NCI-H526 (cell line): ENCODE measurements at regions not wholly inside any gene's neighbourhood (a gene's known extent, or its start where the extent isn't known, plus 50 kb on each side); places are given as distances from the start of the nearest gene placed in this dataset.
"Not testable (repeated sequence)": the region's sequence is repeated elsewhere in the genome, so short reads cannot be mapped to it uniquely, and the experiment has no call there.

Experiments used
- DNase-seq, 2 experiments: peaks; one replicate each; lab custom pipeline; 2025; lab: John Stamatoyannopoulos, UW

- no peak for DNase-seq
Observed at GRCh38 chr2:53610260-53610659, 157.3 kb upstream of the CHAC2 start.

GRCh38 chr2:53609551-53609950 lies 158.1 kb upstream of the CHAC2 start:
- DNase-seq, result no peak

- DNase-seq, result no peak
Observed at GRCh38 chr2:53608293-53608692, 159.3 kb upstream of the CHAC2 start.

- DNase-seq, result peak; percentile 61 to 76
Observed at GRCh38 chr2:53600815-53601214, 166.8 kb upstream of the CHAC2 start.

- not testable (repeated sequence) for DNase-seq
Observed at GRCh38 chr2:53586733-53587612, 180.6 kb upstream of the CHAC2 start.

GRCh38 chr2:53584986-53585385 lies 182.6 kb upstream of the CHAC2 start:
- no peak for DNase-seq

GRCh38 chr2:53583583-53583982 lies 184.0 kb upstream of the CHAC2 start:
- DNase-seq, result no peak

GRCh38 chr2:53582556-53582955 lies 185.0 kb upstream of the CHAC2 start:
- no peak for DNase-seq

GRCh38 chr2:53576166-53576565 lies 191.4 kb upstream of the CHAC2 start:
- no peak for DNase-seq

GRCh38 chr2:53575721-53576124 lies 191.9 kb upstream of the CHAC2 start:
- DNase-seq, result no peak

GRCh38 chr2:53572696-53573095 lies 194.9 kb upstream of the CHAC2 start:
- DNase-seq, result no peak

- DNase-seq, result no peak
Observed at GRCh38 chr2:53569957-53570727, 197.5 kb upstream of the CHAC2 start.

GRCh38 chr2:53568469-53568868 lies 199.1 kb upstream of the CHAC2 start:
- no peak for DNase-seq

GRCh38 chr2:53567073-53567472 lies 200.5 kb upstream of the CHAC2 start:
- DNase-seq, result no peak

- DNase-seq, result peak in 1 of 2 experiments; percentile 19
Observed at GRCh38 chr2:53562407-53562806, 205.2 kb upstream of the CHAC2 start.

GRCh38 chr2:53561155-53561554 lies 206.4 kb upstream of the CHAC2 start:
- DNase-seq, result peak; percentile 29 to 55

- no peak for DNase-seq
Observed at GRCh38 chr2:53559302-53559966, 208.2 kb upstream of the CHAC2 start.

GRCh38 chr2:53558867-53559266 lies 208.7 kb upstream of the CHAC2 start:
- no peak for DNase-seq

- no peak for DNase-seq
Observed at GRCh38 chr2:53549497-53549896, 218.1 kb upstream of the CHAC2 start.

GRCh38 chr2:53545604-53546003 lies 222.0 kb upstream of the CHAC2 start:
- no peak for DNase-seq

GRCh38 chr2:53544871-53545558 lies 222.6 kb upstream of the CHAC2 start:
- DNase-seq, result no peak

GRCh38 chr2:53543083-53543482 lies 224.5 kb upstream of the CHAC2 start:
- DNase-seq, result no peak
